Activated naive CD8-positive, alpha-beta T cell (primary cell): ENCODE measurements at regions not wholly inside any gene's neighbourhood (a gene's known extent, or its start where the extent isn't known, plus 50 kb on each side); places are given as distances from the start of the nearest gene placed in this dataset.
"Not testable (repeated sequence)": the region's sequence is repeated elsewhere in the genome, so short reads cannot be mapped to it uniquely, and the experiment has no call there.

Source experiments
- H3K27ac Mint-ChIP-seq: one replicate; pipeline ENCODE4 v1.8.0; 2021; ENCODE audit warnings: mixed read lengths
- H3K27me3 Mint-ChIP-seq: one replicate; pipeline ENCODE4 v1.8.0; 2021; ENCODE audit warnings: mixed read lengths
- H3K36me3 Mint-ChIP-seq: one replicate; pipeline ENCODE4 v1.8.0; 2021; ENCODE audit warnings: mixed read lengths
- H3K4me1 Mint-ChIP-seq: one replicate; pipeline ENCODE4 v1.8.0; 2021; ENCODE audit warnings: low read depth, mixed read lengths
- H3K4me3 Mint-ChIP-seq: one replicate; pipeline ENCODE4 v1.8.0; 2021; ENCODE audit warnings: mild to moderate bottlenecking, mixed read lengths
- H3K9me3 Mint-ChIP-seq: one replicate; pipeline ENCODE4 v1.8.0; 2021; ENCODE audit warnings: low read depth, mixed read lengths

- no peaks in the 10 kb centered on the region for H3K27me3 Mint-ChIP-seq
- no peaks in the 10 kb centered on the region for H3K9me3 Mint-ChIP-seq
- H3K4me1 Mint-ChIP-seq: no peaks in the 10 kb centered on the region
Observed at GRCh38 chr21:28426545-28426944, 566.1 kb downstream of the LTN1 start.

GRCh38 chr21:28423521-28424190 lies 569.0 kb downstream of the LTN1 start:
- Mint-ChIP-seq H3K4me3 (no peak overlapping the region), H3K27ac (no peak overlapping the region), H3K27me3 (no peaks in the 10 kb centered on the region), H3K36me3 (no peaks in the 10 kb centered on the region), H3K9me3 (no peaks in the 10 kb centered on the region), H3K4me1 (no peaks in the 10 kb centered on the region)

More at GRCh38 chr21:28426545-28426944, 566.1 kb downstream of the LTN1 start:
- Mint-ChIP-seq H3K36me3 (no peaks in the 10 kb centered on the region), H3K27ac (no peak overlapping the region), H3K4me3 (no peak overlapping the region)

GRCh38 chr21:28421716-28422524 lies 570.8 kb downstream of the LTN1 start:
- H3K4me1 Mint-ChIP-seq: no peaks in the 10 kb centered on the region
- no peak overlapping the region for H3K4me3 Mint-ChIP-seq
- no peaks in the 10 kb centered on the region for H3K36me3 Mint-ChIP-seq
- no peaks in the 10 kb centered on the region for H3K27me3 Mint-ChIP-seq
- H3K9me3 Mint-ChIP-seq: no peaks in the 10 kb centered on the region
- H3K27ac Mint-ChIP-seq: no peak overlapping the region

- Mint-ChIP-seq H3K9me3 (no peaks in the 10 kb centered on the region), H3K27ac (no peak overlapping the region), H3K36me3 (no peaks in the 10 kb centered on the region), H3K27me3 (no peaks in the 10 kb centered on the region), H3K4me1 (no peaks in the 10 kb centered on the region), H3K4me3 (no peak overlapping the region)
Observed at GRCh38 chr21:28419811-28420210, 572.9 kb downstream of the LTN1 start.

- Mint-ChIP-seq H3K27ac (no peak overlapping the region), H3K9me3 (no peaks in the 10 kb centered on the region), H3K36me3 (no peaks in the 10 kb centered on the region), H3K4me3 (no peak overlapping the region), H3K4me1 (no peaks in the 10 kb centered on the region), H3K27me3 (no peaks in the 10 kb centered on the region)
Observed at GRCh38 chr21:28418726-28419514, 573.8 kb downstream of the LTN1 start.

- Mint-ChIP-seq H3K4me1 (no peaks in the 10 kb centered on the region), H3K9me3 (no peaks in the 10 kb centered on the region), H3K27ac (no peak overlapping the region), H3K36me3 (no peaks in the 10 kb centered on the region), H3K4me3 (no peak overlapping the region), H3K27me3 (no peaks in the 10 kb centered on the region)
Observed at GRCh38 chr21:28410256-28410655, 582.4 kb downstream of the LTN1 start.

GRCh38 chr21:28402616-28402989 lies 590.1 kb downstream of the LTN1 start:
- no peaks in the 10 kb centered on the region for H3K36me3 Mint-ChIP-seq
- peaks cover 2% of the 10 kb centered on the region for H3K27me3 Mint-ChIP-seq
- no peaks in the 10 kb centered on the region for H3K9me3 Mint-ChIP-seq
- H3K4me1 Mint-ChIP-seq: no peaks in the 10 kb centered on the region
- no peak overlapping the region for H3K4me3 Mint-ChIP-seq
- no peak overlapping the region for H3K27ac Mint-ChIP-seq

- no peak overlapping the region for H3K27ac Mint-ChIP-seq
Observed at GRCh38 chr21:28397040-28397439, 595.6 kb downstream of the LTN1 start.

GRCh38 chr21:28396421-28396820 lies 596.3 kb downstream of the LTN1 start:
- Mint-ChIP-seq H3K4me3 (no peak overlapping the region), H3K36me3 (no peaks in the 10 kb centered on the region), H3K9me3 (peaks cover 8% of the 10 kb centered on the region), H3K27me3 (peaks cover 2% of the 10 kb centered on the region), H3K4me1 (no peaks in the 10 kb centered on the region), H3K27ac (no peak overlapping the region)

More at GRCh38 chr21:28397040-28397439, 595.6 kb downstream of the LTN1 start:
- H3K27me3 Mint-ChIP-seq: peaks cover 2% of the 10 kb centered on the region
- H3K9me3 Mint-ChIP-seq: peaks cover 8% of the 10 kb centered on the region
- H3K4me1 Mint-ChIP-seq: no peaks in the 10 kb centered on the region
- no peaks in the 10 kb centered on the region for H3K36me3 Mint-ChIP-seq
- no peak overlapping the region for H3K4me3 Mint-ChIP-seq

GRCh38 chr21:28393279-28393678 lies 599.4 kb downstream of the LTN1 start:
- H3K27ac Mint-ChIP-seq: no peak overlapping the region
- no peak overlapping the region for H3K4me3 Mint-ChIP-seq

GRCh38 chr21:28391938-28392849 lies 600.5 kb downstream of the LTN1 start:
- Mint-ChIP-seq H3K27me3 (no peaks in the 10 kb centered on the region), H3K9me3 (peaks cover 8% of the 10 kb centered on the region), H3K27ac (no peak overlapping the region), H3K4me3 (no peak overlapping the region), H3K4me1 (no peaks in the 10 kb centered on the region), H3K36me3 (no peaks in the 10 kb centered on the region)

More at GRCh38 chr21:28393279-28393678, 599.4 kb downstream of the LTN1 start:
- Mint-ChIP-seq H3K27me3 (peaks cover 2% of the 10 kb centered on the region), H3K4me1 (no peaks in the 10 kb centered on the region), H3K9me3 (peaks cover 8% of the 10 kb centered on the region), H3K36me3 (no peaks in the 10 kb centered on the region)

- no peaks in the 10 kb centered on the region for H3K9me3 Mint-ChIP-seq
- no peaks in the 10 kb centered on the region for H3K36me3 Mint-ChIP-seq
- no peak overlapping the region for H3K27ac Mint-ChIP-seq
- no peak overlapping the region for H3K4me3 Mint-ChIP-seq
- H3K27me3 Mint-ChIP-seq: no peaks in the 10 kb centered on the region
- H3K4me1 Mint-ChIP-seq: no peaks in the 10 kb centered on the region
Observed at GRCh38 chr21:28387220-28387619, 605.5 kb downstream of the LTN1 start.

- no peaks in the 10 kb centered on the region for H3K36me3 Mint-ChIP-seq
- no peaks in the 10 kb centered on the region for H3K4me1 Mint-ChIP-seq
- H3K27me3 Mint-ChIP-seq: no peaks in the 10 kb centered on the region
- H3K4me3 Mint-ChIP-seq: no peak overlapping the region
- H3K9me3 Mint-ChIP-seq: no peaks in the 10 kb centered on the region
- H3K27ac Mint-ChIP-seq: no peak overlapping the region
Observed at GRCh38 chr21:28385845-28386244, 606.8 kb downstream of the LTN1 start.

GRCh38 chr21:28381000-28381745 lies 611.5 kb downstream of the LTN1 start:
- H3K36me3 Mint-ChIP-seq, H3K27me3 Mint-ChIP-seq, H3K9me3 Mint-ChIP-seq, H3K27ac Mint-ChIP-seq, H3K4me1 Mint-ChIP-seq, H3K4me3 Mint-ChIP-seq: not testable (repeated sequence)
